GM18502 (cell line): ENCODE measurements at regions not wholly inside any gene's neighbourhood (a gene's known extent, or its start where the extent isn't known, plus 50 kb on each side); places are given as distances from the start of the nearest gene placed in this dataset.

Source experiments
- ATAC-seq: cut with Tn5 transposase; IDR thresholded peaks from one replicate; pipeline ENCODE4 v1.9.1; 2021; ENCODE audit warnings: mild to moderate bottlenecking; ENCODE audit not compliant: unreplicated experiment, poor library complexity

GRCh38 chr21:28828021-28828420 lies 164.7 kb downstream of the LTN1 start:
- no peak for ATAC-seq

- ATAC-seq: no peak
Measured at GRCh38 chr21:28827422-28827821, 165.3 kb downstream of the LTN1 start.

DNA sequence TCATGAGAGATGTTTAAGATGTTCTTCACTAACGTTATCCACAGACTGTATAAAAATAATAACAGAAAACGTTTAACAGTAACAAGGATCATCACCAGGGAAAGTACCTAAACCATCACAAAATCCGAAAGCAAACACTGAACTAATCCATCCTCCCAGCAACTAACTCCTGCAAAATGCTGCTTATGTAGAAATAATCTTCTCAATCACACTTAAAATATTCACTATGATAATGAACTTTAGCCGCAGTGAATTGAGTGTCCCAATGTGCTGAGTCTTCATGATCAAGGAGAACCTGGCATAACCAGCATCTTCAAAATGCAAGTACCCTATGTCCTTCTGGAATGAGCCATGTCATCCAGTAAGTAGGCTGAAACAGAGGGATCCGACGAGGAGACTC lies 166.1 kb downstream of the LTN1 start:
- ATAC-seq: no peak

DNA sequence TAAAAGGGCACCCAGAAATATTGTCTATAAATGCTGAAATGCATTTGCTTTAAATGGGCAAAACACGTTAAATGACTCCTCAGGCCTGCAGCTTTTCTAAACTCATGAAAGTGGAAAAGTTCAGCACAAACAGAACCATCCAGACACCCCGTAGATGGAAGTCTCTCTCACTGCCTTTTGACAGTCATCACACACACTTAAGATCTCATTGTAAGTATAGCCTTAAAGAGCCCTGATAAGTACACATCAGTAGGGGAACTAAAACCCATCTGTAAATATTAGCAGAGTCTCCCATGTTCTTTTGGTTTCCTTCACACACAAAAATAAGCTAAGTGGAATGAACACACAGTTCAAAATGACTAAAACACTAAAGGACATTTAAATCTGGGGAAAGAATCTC lies 166.7 kb downstream of the LTN1 start:
- no peak for ATAC-seq

- ATAC-seq: no peak
Measured at GRCh38 chr21:28823429-28823828, 169.2 kb downstream of the LTN1 start.

DNA sequence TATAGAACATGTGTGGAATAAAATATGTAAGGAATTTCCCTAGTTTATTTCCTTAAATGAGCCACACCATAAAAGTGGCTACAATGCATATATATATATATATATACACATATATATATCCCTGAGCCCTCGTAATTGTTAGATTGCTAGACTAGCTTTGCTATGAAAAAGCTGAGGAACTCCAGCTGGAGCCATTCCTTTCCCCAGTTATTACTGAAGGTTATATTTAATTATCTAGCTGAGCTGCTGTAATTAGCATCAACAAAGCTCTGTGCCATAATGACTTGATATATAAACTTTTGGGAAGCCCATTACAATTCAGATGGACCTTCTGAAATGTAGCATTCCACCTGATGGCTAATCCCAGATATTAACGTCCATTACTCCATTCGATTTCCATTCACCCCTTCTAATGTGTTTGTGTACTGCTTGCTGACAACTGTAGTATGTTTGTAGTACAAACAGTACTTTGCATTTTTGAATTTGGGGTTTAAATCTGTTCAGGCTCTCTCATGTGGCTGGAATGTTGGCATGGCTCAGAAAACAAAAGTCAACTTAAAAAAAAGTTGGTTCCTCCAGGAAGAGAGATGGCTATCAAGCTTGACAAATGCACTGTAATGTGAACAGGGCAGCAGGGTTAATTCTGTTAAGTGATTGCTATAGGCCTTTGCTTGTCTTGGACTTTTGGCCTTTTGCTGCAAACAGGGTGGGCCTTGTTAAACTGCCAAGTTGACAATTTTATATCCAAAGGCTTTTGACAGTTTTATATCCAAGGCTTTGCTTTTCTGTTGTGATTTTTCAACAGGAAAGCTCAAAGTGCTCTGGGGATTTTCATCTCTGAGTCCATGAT lies 170.0 kb downstream of the LTN1 start:
- no peak for ATAC-seq

DNA sequence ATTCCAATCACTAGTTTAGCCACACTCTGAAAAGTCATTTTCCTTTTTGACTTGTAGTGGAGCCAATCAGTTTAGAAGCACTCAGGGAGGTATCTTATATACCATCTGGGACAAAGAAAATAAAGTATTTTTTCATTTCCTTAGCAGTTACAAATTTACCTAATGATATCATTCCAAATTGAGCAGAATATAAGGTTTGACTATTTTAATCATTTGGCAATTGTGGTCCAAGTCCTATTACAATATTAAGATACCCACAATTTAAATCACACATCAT lies 170.6 kb downstream of the LTN1 start:
- ATAC-seq: no peak

GRCh38 chr21:28821276-28822122 lies 171.2 kb downstream of the LTN1 start:
- no peak for ATAC-seq

DNA sequence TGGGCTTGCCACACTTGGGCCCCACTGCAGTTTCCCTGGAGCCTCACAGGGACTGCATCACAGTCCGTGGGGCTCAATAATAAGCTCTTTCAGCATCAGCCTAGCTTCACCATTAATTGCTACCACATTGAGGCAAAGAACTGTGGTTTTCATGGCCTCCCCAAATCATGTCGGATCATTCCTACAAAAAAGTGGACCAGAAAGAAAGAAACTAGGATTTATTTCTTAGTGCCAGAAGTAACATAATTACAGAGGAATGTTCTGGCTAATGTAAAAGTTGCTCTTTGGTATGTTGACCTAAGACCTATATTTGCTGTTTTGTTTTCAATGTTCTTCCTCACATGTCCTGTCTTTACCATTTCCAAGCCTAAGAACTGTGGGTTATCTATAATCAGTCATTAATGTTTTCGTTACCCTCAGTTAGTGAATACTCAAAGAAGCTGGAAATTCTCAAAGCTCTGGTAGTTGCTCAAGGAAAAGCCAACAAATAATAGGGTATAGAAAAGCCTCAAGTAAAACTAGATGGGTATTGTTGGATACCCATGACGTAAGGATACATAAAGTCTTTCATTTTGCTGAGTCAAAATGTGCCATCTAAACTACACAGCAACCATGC lies 173.9 kb downstream of the LTN1 start:
- ATAC-seq: no peak

DNA sequence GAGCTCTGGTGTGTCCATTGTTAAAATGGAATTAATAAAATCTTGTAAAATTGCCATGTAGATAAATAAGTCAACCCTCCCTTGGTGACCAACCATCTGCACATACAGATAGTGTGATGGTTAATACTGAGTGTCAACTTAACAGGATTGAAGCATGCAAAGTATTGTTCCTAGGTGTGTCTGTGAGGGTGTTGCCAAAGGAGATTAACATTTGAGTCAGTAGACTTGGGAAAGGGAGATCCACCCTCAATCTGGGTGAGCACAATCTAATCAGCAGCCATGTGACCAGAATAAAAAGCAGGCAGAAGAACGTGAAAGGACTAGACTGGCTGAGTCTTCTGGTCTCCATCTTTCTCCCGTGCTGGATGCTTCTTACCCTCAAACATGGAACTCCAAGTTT lies 174.8 kb downstream of the LTN1 start:
- ATAC-seq: no peak

DNA sequence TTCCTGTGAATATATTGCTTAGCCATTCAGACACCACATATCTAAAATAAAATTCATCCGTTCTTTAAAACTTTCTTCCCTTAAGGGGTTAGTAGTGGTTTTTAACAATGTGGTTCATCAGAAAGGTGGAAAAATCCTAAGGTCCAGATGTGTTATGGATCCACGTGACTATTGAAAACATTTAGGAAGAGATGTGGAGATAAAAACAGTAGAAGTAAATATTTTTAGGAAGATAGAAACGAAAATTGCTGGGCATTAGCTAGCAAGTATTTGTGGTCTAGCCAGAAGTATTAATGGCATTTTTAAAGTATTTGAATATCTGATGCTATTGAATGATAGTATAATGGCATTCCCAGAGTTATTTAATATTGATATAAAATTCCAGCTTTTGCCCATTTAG lies 180.8 kb downstream of the LTN1 start:
- no peak for ATAC-seq

DNA sequence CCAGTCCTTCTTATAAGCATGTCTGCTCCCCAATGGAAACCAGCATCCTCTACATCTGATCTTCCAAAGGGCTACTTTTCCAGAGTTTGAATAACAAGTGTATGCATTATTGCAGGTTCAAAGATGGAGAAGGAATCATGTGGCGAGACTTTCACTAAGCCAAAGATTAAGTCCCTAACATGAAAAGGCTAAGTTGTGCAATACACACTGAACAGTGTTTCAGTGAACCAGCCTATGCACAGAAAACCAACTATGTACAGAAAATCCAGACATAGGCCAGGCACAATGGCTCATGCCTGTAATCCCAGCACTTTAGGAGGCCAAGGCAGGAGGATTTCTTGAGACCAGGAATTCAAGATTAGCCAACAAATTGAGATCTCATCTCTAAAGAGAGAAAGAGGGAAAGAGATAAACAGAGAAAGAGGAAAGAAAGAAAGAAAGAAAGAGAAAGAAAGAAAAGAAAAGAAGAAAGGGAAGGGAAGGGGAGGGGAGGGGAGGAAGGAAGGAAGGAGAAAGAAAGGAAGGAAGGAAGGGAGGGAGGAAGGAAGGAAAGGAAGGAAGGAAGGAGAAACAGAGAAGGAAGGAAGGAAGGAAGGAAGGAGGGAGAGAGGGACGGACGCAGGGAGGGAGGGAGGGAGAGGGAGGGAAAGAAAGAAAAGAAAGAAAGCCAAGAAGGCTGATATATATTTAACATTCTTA lies 181.7 kb downstream of the LTN1 start:
- ATAC-seq: no peak

DNA sequence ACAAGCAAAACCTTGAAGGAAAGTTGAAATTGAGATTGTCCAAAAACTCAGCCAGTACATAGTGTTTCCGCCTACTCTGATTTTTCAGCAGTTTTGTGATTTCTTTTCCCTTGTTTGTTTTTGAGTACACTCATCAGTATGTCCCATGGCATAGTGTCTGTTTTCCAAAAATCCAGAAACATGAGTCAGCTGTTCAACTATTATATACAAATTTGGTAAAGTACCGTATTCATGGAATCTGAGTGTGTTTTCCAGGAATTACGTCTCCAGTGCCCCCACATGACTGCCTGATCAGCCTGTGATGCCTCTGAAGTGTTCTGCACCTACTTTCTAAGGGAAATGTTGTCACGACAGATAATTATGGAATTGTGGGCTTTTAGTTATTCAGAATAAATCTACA lies 186.8 kb downstream of the LTN1 start:
- no peak for ATAC-seq

DNA sequence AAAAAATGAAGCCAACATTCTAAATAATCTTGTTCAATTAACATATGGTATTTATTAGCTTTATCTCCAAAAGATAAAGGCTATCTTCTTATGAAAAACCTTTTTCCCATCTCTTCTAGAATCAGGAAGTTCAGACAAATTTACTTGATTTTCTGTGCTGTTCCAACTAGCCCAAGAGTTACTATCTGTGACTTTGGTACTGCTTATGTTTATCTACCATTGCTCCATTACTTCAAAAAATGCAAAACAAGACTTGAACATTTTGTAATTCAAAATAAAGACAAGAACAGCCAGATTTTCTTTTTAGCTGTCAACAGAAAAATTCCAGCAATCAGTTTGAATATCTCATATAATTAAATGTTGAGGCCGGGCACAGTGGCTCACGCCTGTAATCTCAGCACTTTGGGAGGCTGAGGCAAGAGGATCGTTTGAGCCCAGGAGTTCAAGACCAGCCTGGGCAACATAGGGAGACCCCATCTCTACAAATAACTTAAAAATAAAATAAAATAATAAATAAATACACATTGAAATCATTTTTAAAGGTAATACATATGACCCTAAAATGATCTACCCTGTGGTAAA lies 188.5 kb downstream of the LTN1 start:
- ATAC-seq: no peak

DNA sequence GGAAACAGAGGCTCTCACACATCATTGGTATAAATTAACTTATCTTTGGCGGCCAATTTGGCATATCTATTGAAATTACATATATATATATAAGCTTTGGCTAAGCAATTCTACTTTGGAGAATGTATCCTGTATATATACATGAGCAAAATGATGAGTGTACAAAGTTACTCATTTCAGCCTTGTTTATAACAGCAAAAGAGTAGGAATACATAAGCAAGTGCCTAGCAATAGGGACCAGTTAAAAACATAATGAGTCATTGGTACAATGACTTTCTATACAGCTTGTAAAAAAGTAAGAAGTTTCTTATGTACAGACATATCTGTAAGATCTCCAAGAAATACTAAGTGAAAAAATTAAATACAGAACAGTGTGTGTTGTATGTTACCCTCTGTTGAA lies 190.8 kb downstream of the LTN1 start:
- ATAC-seq: no peak

DNA sequence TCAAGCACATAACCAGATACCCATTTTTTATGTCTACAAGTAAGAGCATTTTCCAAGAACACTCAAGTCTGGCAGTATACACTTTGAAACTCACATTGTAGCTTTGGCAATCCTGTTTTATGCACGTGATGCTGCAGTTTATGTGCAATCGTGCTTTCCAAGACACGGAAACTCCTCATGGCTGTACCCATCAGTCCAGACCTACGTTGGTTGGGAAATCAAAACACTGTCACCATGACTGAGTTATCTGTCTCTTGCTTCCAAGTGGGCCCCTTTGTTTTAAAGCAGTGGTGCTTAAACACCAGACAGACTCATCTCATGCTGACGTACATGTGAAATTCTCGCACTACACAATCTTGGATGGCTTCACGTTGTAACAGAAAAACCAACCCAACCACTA lies 192.8 kb downstream of the LTN1 start:
- ATAC-seq: no peak

DNA sequence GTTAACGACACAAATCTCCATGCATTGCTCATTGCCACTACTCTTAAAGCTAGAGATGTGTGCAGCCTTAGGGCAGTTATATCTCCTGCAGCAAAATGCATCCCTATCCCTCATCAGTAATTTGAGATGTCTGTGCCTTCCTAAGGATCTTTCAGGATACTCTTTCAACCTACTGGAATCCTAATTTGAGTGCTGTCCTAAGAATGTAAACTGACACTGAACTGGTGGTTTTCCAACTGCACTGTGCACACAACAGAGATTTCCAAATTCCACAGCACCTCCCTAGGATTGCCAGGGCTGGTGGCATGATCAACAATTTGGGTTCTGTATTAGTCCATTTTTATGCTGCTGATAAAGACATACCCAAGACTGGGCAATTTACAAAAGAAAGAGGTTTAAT lies 193.9 kb downstream of the LTN1 start:
- ATAC-seq: no peak

- no peak for ATAC-seq
Measured at GRCh38 chr21:28795251-28795650, 197.4 kb downstream of the LTN1 start.

DNA sequence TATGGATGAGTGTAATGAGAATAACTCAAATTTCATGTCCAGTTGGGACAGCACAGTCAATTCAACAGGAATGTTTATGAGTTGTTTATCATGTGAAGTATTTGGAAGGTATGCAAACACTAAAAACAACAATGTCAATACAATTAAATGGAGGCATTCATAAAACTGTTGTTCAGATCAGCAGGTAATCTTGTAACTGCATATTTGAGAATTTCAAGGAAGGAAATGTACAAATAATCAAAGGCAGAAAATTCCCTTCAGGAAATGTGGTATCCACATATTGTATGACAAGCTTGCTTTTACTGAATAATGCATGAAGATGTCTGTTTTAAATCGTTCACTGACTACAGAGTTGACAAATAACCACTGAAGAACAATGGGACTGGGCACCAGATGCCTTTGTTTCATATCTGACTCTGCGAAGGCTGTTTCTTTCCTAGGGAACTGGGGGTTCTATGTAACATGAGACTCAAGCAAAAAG lies 198.3 kb downstream of the LTN1 start:
- no peak for ATAC-seq

DNA sequence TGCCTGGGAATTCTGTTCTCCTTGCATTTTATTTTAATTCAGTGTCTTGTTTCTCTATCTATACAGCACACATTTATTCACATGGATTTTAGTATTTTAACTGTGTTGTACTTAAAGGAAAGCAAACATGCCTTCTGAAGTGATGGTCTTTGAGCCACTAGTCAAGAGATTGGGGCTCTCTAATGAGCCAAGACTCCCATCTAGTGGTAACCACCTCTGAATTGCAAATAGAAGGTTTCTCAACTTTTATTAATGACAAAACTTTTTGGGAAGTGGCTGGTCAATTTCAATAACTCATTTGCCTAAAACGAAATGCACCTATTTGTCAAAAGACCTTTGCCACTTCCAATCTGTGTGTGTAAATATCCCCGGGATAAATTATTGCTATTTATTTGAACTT lies 199.6 kb downstream of the LTN1 start:
- ATAC-seq: no peak
